ENCODE measurements at regions not wholly inside any gene's neighbourhood (a gene's known extent, or its start where the extent isn't known, plus 50 kb on each side); places are given as distances from the start of the nearest gene placed in this dataset.

- TF ChIP-seq CTCF (IDR thresholded peaks at IDR 0.05; ENCODE audit: insufficient read depth, low read length), result no peak
- H3K4me3 ChIP-seq (ENCODE audit: low read depth, low read length), result no peak overlapping the region
- no peak for DNase-seq (ENCODE audit: low read depth)
Observed at GRCh38 chr1:73537400-73537799, 660.6 kb downstream of the LRRIQ3 start.

DNA sequence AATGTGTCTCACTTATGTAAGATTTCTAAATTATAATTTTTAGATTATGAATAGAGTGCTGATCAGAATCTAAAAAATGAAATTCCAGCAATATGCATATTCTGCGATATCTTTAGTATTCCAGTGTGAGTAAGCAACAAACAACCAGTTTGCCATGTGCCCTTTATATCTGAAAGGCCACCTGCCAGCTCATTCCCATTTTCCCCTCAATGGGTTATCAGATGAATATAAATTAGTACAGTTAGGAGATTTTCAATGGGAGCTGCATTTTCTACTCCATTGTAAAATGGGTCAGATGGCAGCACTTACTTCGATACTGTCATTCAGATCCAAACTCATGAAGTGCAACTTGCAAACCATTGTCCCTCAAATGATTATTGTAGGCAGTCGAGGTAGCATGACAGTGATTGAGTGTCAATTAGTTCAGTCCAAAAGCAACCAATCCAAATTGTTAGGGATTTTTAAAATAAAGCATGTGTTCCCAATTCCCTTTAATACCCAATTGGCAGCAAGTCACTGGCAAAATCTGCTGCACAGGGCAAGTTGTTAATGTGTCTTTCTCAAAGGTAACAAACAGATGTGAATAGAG is 680.3 kb downstream of the LRRIQ3 start:
- no peak for DNase-seq (ENCODE audit: low read depth)
- no peak for TF ChIP-seq CTCF (IDR thresholded peaks at IDR 0.05; ENCODE audit: insufficient read depth, low read length)
- no peak overlapping the region for H3K4me3 ChIP-seq (ENCODE audit: low read depth, low read length)

DNA sequence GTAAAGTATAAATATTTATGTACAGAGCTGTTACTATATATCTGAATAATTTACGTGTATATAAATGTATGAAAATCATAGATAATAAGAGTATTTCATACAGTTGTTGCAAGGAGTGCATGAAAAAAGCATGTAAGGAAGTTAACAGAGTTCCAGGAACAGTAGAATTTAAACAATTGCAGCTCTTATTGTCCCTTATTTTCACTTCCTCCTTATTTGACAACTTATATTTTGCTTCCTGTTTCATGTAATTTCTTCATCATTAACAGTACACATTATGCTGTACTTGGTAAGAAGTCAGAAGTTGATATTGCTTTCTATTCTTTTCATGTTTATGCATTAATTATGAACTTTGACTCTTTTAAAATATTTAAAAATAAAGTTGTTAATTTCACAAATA is 681.5 kb downstream of the LRRIQ3 start:
- no peak overlapping the region for H3K4me3 ChIP-seq (ENCODE audit: low read depth, low read length)
- TF ChIP-seq CTCF (IDR thresholded peaks at IDR 0.05; ENCODE audit: insufficient read depth, low read length), result no peak
- no peak for DNase-seq (ENCODE audit: low read depth)

GRCh38 chr1:73511038-73511437 is 686.9 kb downstream of the LRRIQ3 start:
- TF ChIP-seq CTCF (IDR thresholded peaks at IDR 0.05; ENCODE audit: insufficient read depth, low read length), result no peak
- H3K4me3 ChIP-seq (ENCODE audit: low read depth, low read length), result no peak overlapping the region
- DNase-seq (ENCODE audit: low read depth), result no peak

GRCh38 chr1:73500154-73500553 is 697.8 kb downstream of the LRRIQ3 start:
- TF ChIP-seq CTCF (IDR thresholded peaks at IDR 0.05; ENCODE audit: insufficient read depth, low read length), result no peak

GRCh38 chr1:73499671-73500070 is 698.3 kb downstream of the LRRIQ3 start:
- H3K4me3 ChIP-seq (ENCODE audit: low read depth, low read length), result no peak overlapping the region
- TF ChIP-seq CTCF (IDR thresholded peaks at IDR 0.05; ENCODE audit: insufficient read depth, low read length), result no peak
- DNase-seq (ENCODE audit: low read depth), result no peak

More at GRCh38 chr1:73500154-73500553, 697.8 kb downstream of the LRRIQ3 start:
- no peak overlapping the region for H3K4me3 ChIP-seq (ENCODE audit: low read depth, low read length)
- DNase-seq (ENCODE audit: low read depth), result no peak

DNA sequence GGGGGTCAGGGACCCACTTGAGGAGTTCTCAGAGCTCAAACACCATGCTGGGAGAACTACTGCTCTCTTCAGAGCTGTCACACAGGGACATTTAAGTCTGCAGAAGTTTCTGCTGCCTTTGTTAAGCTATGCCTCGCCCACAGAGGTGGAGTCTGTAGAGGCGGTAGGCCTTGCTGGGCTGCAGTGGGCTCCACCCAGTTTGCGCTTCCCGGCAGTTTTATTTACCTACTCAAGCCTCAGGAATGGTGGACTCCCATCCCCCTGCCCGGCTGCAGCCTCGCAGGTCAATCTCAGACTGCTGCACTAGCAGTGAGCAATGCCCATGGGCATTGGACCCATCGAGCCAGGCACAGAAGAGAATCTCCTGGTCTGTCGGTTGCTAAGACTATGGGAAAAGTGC is 706.4 kb downstream of the LRRIQ3 start:
- no peak for DNase-seq (ENCODE audit: low read depth)
- H3K4me3 ChIP-seq (ENCODE audit: low read depth, low read length), result no peak overlapping the region
- TF ChIP-seq CTCF (IDR thresholded peaks at IDR 0.05; ENCODE audit: insufficient read depth, low read length), result no peak

Measured in fibroblast of the aortic adventitia (primary cell).